Amniotic epithelial cell (primary cell): ENCODE measurements at regions not wholly inside any gene's neighbourhood (a gene's known extent, or its start where the extent isn't known, plus 50 kb on each side); places are given as distances from the start of the nearest gene placed in this dataset.

Experiments
- DNase-seq: peaks from one replicate; pipeline ENCODE4 v3.0.0-alpha.2; 2010; ENCODE audit warnings: low read depth

GRCh38 chr4:138021139-138021830, 220.9 kb downstream of the SLC7A11 start:
- no peak for DNase-seq

GRCh38 chr4:138014590-138015288, 227.4 kb downstream of the SLC7A11 start:
- no peak for DNase-seq

GRCh38 chr4:138013625-138014024, 228.5 kb downstream of the SLC7A11 start:
- DNase-seq, result no peak

GRCh38 chr4:138010639-138011038, 231.5 kb downstream of the SLC7A11 start:
- no peak for DNase-seq

GRCh38 chr4:138007572-138007971, 234.6 kb downstream of the SLC7A11 start:
- peak; percentile 18 for DNase-seq

GRCh38 chr4:138005486-138005885, 236.7 kb downstream of the SLC7A11 start:
- no peak for DNase-seq

- DNase-seq, result no peak
Observed at GRCh38 chr4:138003248-138003647, 238.9 kb downstream of the SLC7A11 start.

GRCh38 chr4:137998666-137999429, 243.3 kb downstream of the SLC7A11 start:
- peak; percentile 7 for DNase-seq

- no peak for DNase-seq
Observed at GRCh38 chr4:137997496-137997895, 244.7 kb downstream of the SLC7A11 start.

GRCh38 chr4:137994853-137995252, 247.3 kb downstream of the SLC7A11 start:
- DNase-seq, result peak; percentile 39

GRCh38 chr4:137993232-137993631, 248.9 kb downstream of the SLC7A11 start:
- no peak for DNase-seq

GRCh38 chr4:137981277-137981676, 260.9 kb downstream of the SLC7A11 start:
- DNase-seq, result peak; percentile 47

- DNase-seq, result peak; percentile 12
Observed at GRCh38 chr4:137980641-137981040, 261.5 kb downstream of the SLC7A11 start.

- no peak for DNase-seq
Observed at GRCh38 chr4:137979938-137980337, 262.2 kb downstream of the SLC7A11 start.

GRCh38 chr4:137968956-137969678, 273.0 kb downstream of the SLC7A11 start:
- peak; percentile 87 for DNase-seq

GRCh38 chr4:137967480-137968190, 274.5 kb downstream of the SLC7A11 start:
- peak; percentile 26 for DNase-seq

- no peak for DNase-seq
Observed at GRCh38 chr4:137966504-137966903, 275.6 kb downstream of the SLC7A11 start.

GRCh38 chr4:137961051-137961438, 281.1 kb downstream of the SLC7A11 start:
- peak; percentile 89 for DNase-seq

GRCh38 chr4:137960371-137961050, 281.6 kb downstream of the SLC7A11 start:
- DNase-seq, result peak; percentile 78

- DNase-seq, result no peak
Observed at GRCh38 chr4:137957806-137958205, 284.3 kb downstream of the SLC7A11 start.

- DNase-seq, result peak; percentile 73
Observed at GRCh38 chr4:137956256-137956655, 285.9 kb downstream of the SLC7A11 start.
